GM23338 (cell line): ENCODE measurements at regions not wholly inside any gene's neighbourhood (a gene's known extent, or its start where the extent isn't known, plus 50 kb on each side); places are given as distances from the start of the nearest gene placed in this dataset.

Experiments
- ATAC-seq: fragments of 200-7000 bp; cut with Tn5 transposase; 3 replicates; pipeline ENCODE4 v1.9.1; 2020
- DNase-seq: peaks from one replicate; pipeline ENCODE4 v3.0.0-alpha.2; 2015; ENCODE audit warnings: low spot score
- H2AFZ ChIP-seq: fragments of 200-600 bp; sonication (generic); 2 replicates; pipeline ENCODE4 v1.8.0; 2016; ENCODE audit warnings: antibody characterized with exemption, mild to moderate bottlenecking, moderate library complexity
- H3F3A ChIP-seq: fragments of 200-600 bp; sonication (generic); replicated peaks from 2 replicates; pipeline ENCODE4 v1.8.0; 2017; ENCODE audit warnings: antibody characterized with exemption, mixed run types, low read depth
- H3K27ac ChIP-seq: fragments of 200-600 bp; sonication (generic); 2 replicates; pipeline ENCODE4 v1.6.1; 2016; ENCODE audit warnings: low read depth
- H3K27me3 ChIP-seq: fragments of 200-600 bp; sonication (generic); 2 replicates; pipeline ENCODE4 v1.8.0; 2016; ENCODE audit warnings: mild to moderate bottlenecking, mixed run types, moderate library complexity; ENCODE audit not compliant: insufficient read depth
- H3K36me3 ChIP-seq: fragments of 200-600 bp; sonication (generic); 2 replicates; pipeline ENCODE4 v1.8.0; 2016; ENCODE audit warnings: mild to moderate bottlenecking; ENCODE audit not compliant: insufficient read depth
- H3K4me1 ChIP-seq: fragments of 200-600 bp; sonication (generic); 2 replicates; pipeline ENCODE4 v1.8.0; 2016; ENCODE audit warnings: mild to moderate bottlenecking, moderate library complexity; ENCODE audit not compliant: insufficient read depth
- H3K4me2 ChIP-seq: fragments of 200-600 bp; sonication (generic); 2 replicates; pipeline ENCODE4 v1.7.1; 2017; ENCODE audit warnings: mixed run types
- H3K4me3 ChIP-seq: fragments of 200-600 bp; sonication (generic); 2 replicates; pipeline ENCODE4 v1.6.1; 2016; ENCODE audit warnings: mixed run types
- H3K79me2 ChIP-seq: fragments of 200-600 bp; sonication (generic); replicated peaks from 2 replicates; pipeline ENCODE4 v1.8.0; 2017; ENCODE audit warnings: mild to moderate bottlenecking; ENCODE audit not compliant: insufficient read depth
- H3K9me2 ChIP-seq: fragments of 200-600 bp; sonication (generic); 2 replicates; pipeline ENCODE4 v1.8.0; 2017; ENCODE audit not compliant: insufficient read depth
- H4K20me1 ChIP-seq: fragments of 200-600 bp; sonication (generic); replicated peaks from 2 replicates; pipeline ENCODE4 v1.8.0; 2017; ENCODE audit warnings: mild to moderate bottlenecking; ENCODE audit not compliant: insufficient read depth
- H3K27ac Mint-ChIP-seq: 2 replicates; pipeline ENCODE4 v1.8.0; 2020; ENCODE audit warnings: inconsistent platforms, mild to moderate bottlenecking, moderate library complexity, mixed read lengths
- H3K27me3 Mint-ChIP-seq: 3 replicates; pipeline ENCODE4 v1.8.0; 2022; ENCODE audit warnings: low read depth, mild to moderate bottlenecking, moderate library complexity, mixed read lengths, inconsistent platforms; ENCODE audit not compliant: insufficient read depth, poor library complexity
- H3K36me3 Mint-ChIP-seq: 3 replicates; pipeline ENCODE4 v1.8.0; 2021; ENCODE audit warnings: low read depth, mild to moderate bottlenecking, inconsistent platforms, moderate library complexity, mixed read lengths
- H3K4me1 Mint-ChIP-seq: 3 replicates; pipeline ENCODE4 v1.8.0; 2020; ENCODE audit warnings: mild to moderate bottlenecking, inconsistent platforms, mixed read lengths
- H3K4me3 Mint-ChIP-seq: 3 replicates; pipeline ENCODE4 v1.8.0; 2021; ENCODE audit warnings: moderate library complexity, mild to moderate bottlenecking, inconsistent platforms, mixed read lengths
- H3K9me3 Mint-ChIP-seq: 3 replicates; pipeline ENCODE4 v1.8.0; 2020; ENCODE audit warnings: moderate library complexity, mild to moderate bottlenecking, inconsistent platforms, mixed read lengths
- CREB1 ChIP-seq: fragments of 250-450 bp; sonication (Bioruptor Pico); IDR thresholded peaks from 2 replicates; pipeline ENCODE4 v1.5.0; 2020; ENCODE audit warnings: low read depth, mild to moderate bottlenecking, moderate library complexity
- CTCF ChIP-seq, 2 experiments: fragments of 200-600 bp in 1 of 2; sonication (generic) in 1 of 2; conservative IDR thresholded peaks; 2 replicates each; pipeline versions ENCODE4 v1.5.1 to v1.6.1; 2016 to 2017; ENCODE audit warnings: antibody characterized with exemption in 2 of 2, low read depth in 2 of 2, mild to moderate bottlenecking in 2 of 2, moderate library complexity in 1 of 2
- ETS1 ChIP-seq: IDR thresholded peaks from 2 replicates; pipeline ENCODE4 v1.6.1; 2016; ENCODE audit warnings: antibody characterized with exemption
- EZH2 ChIP-seq: fragments of 200-600 bp; sonication (generic); IDR thresholded peaks from one replicate; pipeline ENCODE4 v1.8.0; 2017; ENCODE audit warnings: antibody characterized with exemption, mild to moderate bottlenecking, low read depth; ENCODE audit not compliant: unreplicated experiment
- JUNB ChIP-seq: IDR thresholded peaks from one replicate; pipeline ENCODE4 v1.6.1; 2016; ENCODE audit warnings: antibody characterized with exemption; ENCODE audit not compliant: unreplicated experiment
- NANOG ChIP-seq: IDR thresholded peaks from 2 replicates; pipeline ENCODE4 v1.6.1; 2016; ENCODE audit warnings: antibody characterized with exemption, borderline replicate concordance
- REST ChIP-seq: IDR thresholded peaks from one replicate; pipeline ENCODE4 v1.6.1; 2018; ENCODE audit warnings: antibody characterized with exemption; ENCODE audit not compliant: unreplicated experiment
- STAT1 ChIP-seq: IDR thresholded peaks from one replicate; pipeline ENCODE4 v1.6.1; 2016; ENCODE audit warnings: antibody characterized with exemption; ENCODE audit not compliant: unreplicated experiment
- ZNF114 ChIP-seq: fragments of 250-450 bp; sonication (Bioruptor Pico); IDR thresholded peaks from 2 replicates; pipeline ENCODE4 v1.5.0; 2020; ENCODE audit warnings: mild to moderate bottlenecking, moderate library complexity
- ZNF331 ChIP-seq: fragments of 250-450 bp; sonication (Bioruptor Pico); IDR thresholded peaks from 2 replicates; pipeline ENCODE4 v1.5.0; 2020; ENCODE audit warnings: low read depth, mild to moderate bottlenecking, moderate library complexity

GRCh38 chr2:41806286-41806685, 241.5 kb upstream of the PKDCC start:
- H4K20me1 ChIP-seq, result no peaks in the 10 kb centered on the region
- H3F3A ChIP-seq, result no peaks in the 10 kb centered on the region
- no peak overlapping the region for H2AFZ ChIP-seq
- H3K4me3 ChIP-seq, result no peak overlapping the region
- ATAC-seq (no peak), DNase-seq (no peak)
- no peak overlapping the region for H3K27ac ChIP-seq
- H3K4me1 Mint-ChIP-seq, result no peaks in the 10 kb centered on the region
- peaks cover 2% of the 10 kb centered on the region for H3K27me3 Mint-ChIP-seq
- H3K9me3 Mint-ChIP-seq, result peaks cover 6% of the 10 kb centered on the region
- no peaks in the 10 kb centered on the region for H3K79me2 ChIP-seq
- no peak overlapping the region for H3K4me3 Mint-ChIP-seq
- H3K9me2 ChIP-seq, result no peaks in the 10 kb centered on the region; the same call in 1 of the 2 replicates
- no peaks in the 10 kb centered on the region for H3K4me1 ChIP-seq
- H3K27me3 ChIP-seq, result no peaks in the 10 kb centered on the region
- peaks cover 4% of the 10 kb centered on the region; the same call in 1 of the 3 replicates for H3K36me3 Mint-ChIP-seq
- H3K27ac Mint-ChIP-seq, result no peak overlapping the region
- TF ChIP-seq CTCF (conservative IDR thresholded peaks at IDR 0.05; ENCODE audit: low read depth in 2 of 2) (peak in 1 of 2 experiments; percentile 18; a peak in 1 of 4 replicates), ETS1 (no peak)
- H3K36me3 ChIP-seq, result no peaks in the 10 kb centered on the region
- no peak overlapping the region for H3K4me2 ChIP-seq

GRCh38 chr2:41821167-41821566, 226.7 kb upstream of the PKDCC start:
- Mint-ChIP-seq H3K9me3 (peaks cover 7% of the 10 kb centered on the region; the same call in 2 of the 3 replicates), H3K4me1 (no peaks in the 10 kb centered on the region), H3K27me3 (no peaks in the 10 kb centered on the region), H3K4me3 (no peak overlapping the region), H3K36me3 (no peaks in the 10 kb centered on the region), H3K27ac (no peak overlapping the region)
- DNase-seq (no peak), ATAC-seq (no peak)
- H3K36me3 ChIP-seq, result 0 out of 2 replicates have a peak, but pooled peaks cover 4% of the 10 kb centered on the region
- H3K79me2 ChIP-seq, result no peaks in the 10 kb centered on the region
- no peaks in the 10 kb centered on the region for H3K27me3 ChIP-seq
- no peaks in the 10 kb centered on the region for H3K4me1 ChIP-seq
- no peak overlapping the region for H2AFZ ChIP-seq
- no peak overlapping the region for H3K4me3 ChIP-seq
- H4K20me1 ChIP-seq, result no peaks in the 10 kb centered on the region
- H3K27ac ChIP-seq, result no peak overlapping the region
- H3F3A ChIP-seq, result no peaks in the 10 kb centered on the region
- no peak overlapping the region for H3K4me2 ChIP-seq
- H3K9me2 ChIP-seq, result 0 out of 2 replicates have a peak, but pooled peaks cover 8% of the 10 kb centered on the region
- TF ChIP-seq REST, result no peak
- TF ChIP-seq STAT1, result no peak
- TF ChIP-seq CTCF (conservative IDR thresholded peaks at IDR 0.05; ENCODE audit: low read depth in 2 of 2), result no peak
- no peak for TF ChIP-seq EZH2
- no peak for TF ChIP-seq NANOG
- no peak for TF ChIP-seq CREB1 (CRISPR knock-in tag)
- no peak for TF ChIP-seq ZNF331 (CRISPR knock-in tag)
- no peak for TF ChIP-seq ZNF114 (CRISPR knock-in tag)
- TF ChIP-seq JUNB, result no peak
